ENCODE measurements at regions not wholly inside any gene's neighbourhood (a gene's known extent, or its start where the extent isn't known, plus 50 kb on each side); places are given as distances from the start of the nearest gene placed in this dataset.

GRCh38 chr3:31166249-31166885 lies 271.9 kb upstream of the GADL1 start:
- DNase-seq (ENCODE audit: low read depth) = peak; percentile 34
- H3K4me3 ChIP-seq (ENCODE audit: low read depth, low read length) = no peak overlapping the region
- no peak for TF ChIP-seq CTCF (IDR thresholded peaks at IDR 0.05; ENCODE audit: insufficient read depth, low read depth, low read length)

GRCh38 chr3:31167666-31168065 lies 273.2 kb upstream of the GADL1 start:
- no peak for DNase-seq (ENCODE audit: low read depth)
- H3K4me3 ChIP-seq (ENCODE audit: low read depth, low read length) = no peak overlapping the region

GRCh38 chr3:31170932-31171670 lies 276.6 kb upstream of the GADL1 start:
- TF ChIP-seq CTCF (IDR thresholded peaks at IDR 0.05; ENCODE audit: insufficient read depth, low read depth, low read length) = no peak
- H3K4me3 ChIP-seq (ENCODE audit: low read depth, low read length) = no peak overlapping the region
- DNase-seq (ENCODE audit: low read depth) = peak; percentile 80

More at GRCh38 chr3:31167666-31168065, 273.2 kb upstream of the GADL1 start:
- TF ChIP-seq CTCF (IDR thresholded peaks at IDR 0.05; ENCODE audit: insufficient read depth, low read depth, low read length) = no peak

GRCh38 chr3:31172336-31172735 lies 277.9 kb upstream of the GADL1 start:
- no peak for TF ChIP-seq CTCF (IDR thresholded peaks at IDR 0.05; ENCODE audit: insufficient read depth, low read depth, low read length)
- no peak for DNase-seq (ENCODE audit: low read depth)
- no peak overlapping the region for H3K4me3 ChIP-seq (ENCODE audit: low read depth, low read length)

GRCh38 chr3:31173118-31173718 lies 278.8 kb upstream of the GADL1 start:
- H3K4me3 ChIP-seq (ENCODE audit: low read depth, low read length) = no peak overlapping the region
- no peak for DNase-seq (ENCODE audit: low read depth)
- no peak for TF ChIP-seq CTCF (IDR thresholded peaks at IDR 0.05; ENCODE audit: insufficient read depth, low read depth, low read length)

GRCh38 chr3:31174079-31174478 lies 279.6 kb upstream of the GADL1 start:
- H3K4me3 ChIP-seq (ENCODE audit: low read depth, low read length) = no peak overlapping the region

More at GRCh38 chr3:31174079-31174478, 279.6 kb upstream of the GADL1 start:
- no peak for DNase-seq (ENCODE audit: low read depth)
- no peak for TF ChIP-seq CTCF (IDR thresholded peaks at IDR 0.05; ENCODE audit: insufficient read depth, low read depth, low read length)
